Ishikawa (cell line): ENCODE measurements at regions not wholly inside any gene's neighbourhood (a gene's known extent, or its start where the extent isn't known, plus 50 kb on each side); places are given as distances from the start of the nearest gene placed in this dataset.

Experiments
- CEBPB ChIP-seq: IDR thresholded peaks from 2 replicates; pipeline ENCODE4 v1.6.1; 2012
- CREB1 ChIP-seq: IDR thresholded peaks from 2 replicates; pipeline ENCODE4 v1.6.1; 2012; ENCODE audit warnings: low read depth
- EGR1 ChIP-seq: IDR thresholded peaks from 2 replicates; pipeline ENCODE4 v1.6.1; 2012
- EP300 ChIP-seq: IDR thresholded peaks from 2 replicates; pipeline ENCODE4 v1.6.1; 2012; ENCODE audit warnings: borderline replicate concordance
- FOXM1 ChIP-seq: IDR thresholded peaks from 2 replicates; pipeline ENCODE4 v1.6.1; 2012; ENCODE audit warnings: low read depth, borderline replicate concordance
- MAX ChIP-seq: IDR thresholded peaks from 2 replicates; pipeline ENCODE4 v1.6.1; 2012
- RAD21 ChIP-seq: IDR thresholded peaks from 2 replicates; pipeline ENCODE4 v1.6.1; 2012; ENCODE audit warnings: low read depth
- REST ChIP-seq: IDR thresholded peaks from 2 replicates; pipeline ENCODE4 v1.6.1; 2012; ENCODE audit warnings: low read depth, mild to moderate bottlenecking
- TAF1 ChIP-seq: IDR thresholded peaks from 2 replicates; pipeline ENCODE4 v1.6.1; 2012; ENCODE audit warnings: low read depth, mild to moderate bottlenecking
- TCF12 ChIP-seq: IDR thresholded peaks from 2 replicates; pipeline ENCODE4 v1.6.1; 2012; ENCODE audit warnings: low read depth
- USF1 ChIP-seq: IDR thresholded peaks from 2 replicates; pipeline ENCODE4 v1.6.1; 2012
- YY1 ChIP-seq: IDR thresholded peaks from 2 replicates; pipeline ENCODE4 v1.6.1; 2012; ENCODE audit warnings: low read depth
- ZBTB7A ChIP-seq: IDR thresholded peaks from 2 replicates; pipeline ENCODE4 v1.6.1; 2012; ENCODE audit warnings: low read depth

GRCh38 chr18:78425019-78425412 is 554.6 kb upstream of the SALL3 start:
- TF ChIP-seq MAX (no peak), YY1 (no peak), RAD21 (no peak), EP300 (no peak), CREB1 (no peak), TCF12 (no peak), EGR1 (no peak), FOXM1 (no peak), USF1 (no peak), ZBTB7A (no peak), REST (no peak), TAF1 (no peak), CEBPB (no peak)
